ENCODE measurements at regions not wholly inside any gene's neighbourhood (a gene's known extent, or its start where the extent isn't known, plus 50 kb on each side); places are given as distances from the start of the nearest gene placed in this dataset.
"Not testable (repeated sequence)": the region's sequence is repeated elsewhere in the genome, so short reads cannot be mapped to it uniquely, and the experiment has no call there.

GRCh38 chr2:130283341-130283869, 59.3 kb upstream of the IMP4 start:
- TF ChIP-seq CTCF (conservative IDR thresholded peaks at IDR 0.05); ZFX (IDR thresholded peaks at IDR 0.05): not testable (repeated sequence)
